ENCODE measurements at regions not wholly inside any gene's neighbourhood (a gene's known extent, or its start where the extent isn't known, plus 50 kb on each side); places are given as distances from the start of the nearest gene placed in this dataset.

- Mint-ChIP-seq H3K4me3 (no peak overlapping the region), H3K36me3 (ENCODE audit: low read depth) (no peaks in the 10 kb centered on the region), H3K9me3 (peaks cover 9% of the 10 kb centered on the region), H3K27me3 (ENCODE audit: low read depth, poor library complexity) (peaks cover 22% of the 10 kb centered on the region), H3K4me1 (peaks cover 24% of the 10 kb centered on the region), H3K27ac (no peak overlapping the region)
- TF ChIP-seq CTCF (IDR thresholded peaks at IDR 0.05) = no peak
- no peak for DNase-seq
Measured at GRCh38 chr19:29118389-29118788, 94.6 kb downstream of the UQCRFS1 start.

- H3K36me3 Mint-ChIP-seq (ENCODE audit: low read depth) = no peaks in the 10 kb centered on the region
- DNase-seq = no peak
- peaks cover 24% of the 10 kb centered on the region for H3K4me1 Mint-ChIP-seq
- H3K4me3 Mint-ChIP-seq = no peak overlapping the region
- peaks cover 5% of the 10 kb centered on the region for H3K9me3 Mint-ChIP-seq
- H3K27me3 Mint-ChIP-seq (ENCODE audit: low read depth, poor library complexity) = peaks cover 27% of the 10 kb centered on the region
- H3K27ac Mint-ChIP-seq = no peak overlapping the region
- no peak for TF ChIP-seq CTCF (IDR thresholded peaks at IDR 0.05)
Measured at GRCh38 chr19:29117926-29118325, 95.0 kb downstream of the UQCRFS1 start.

GRCh38 chr19:29115181-29115580 is 97.8 kb downstream of the UQCRFS1 start:
- DNase-seq = no peak
- peaks cover 24% of the 10 kb centered on the region for H3K4me1 Mint-ChIP-seq
- no peak overlapping the region for H3K27ac Mint-ChIP-seq
- H3K9me3 Mint-ChIP-seq = no peaks in the 10 kb centered on the region
- H3K36me3 Mint-ChIP-seq (ENCODE audit: low read depth) = no peaks in the 10 kb centered on the region
- peaks cover 43% of the 10 kb centered on the region for H3K27me3 Mint-ChIP-seq (ENCODE audit: low read depth, poor library complexity)
- TF ChIP-seq CTCF (IDR thresholded peaks at IDR 0.05) = no peak
- no peak overlapping the region for H3K4me3 Mint-ChIP-seq

GRCh38 chr19:29113838-29114237 is 99.1 kb downstream of the UQCRFS1 start:
- DNase-seq = no peak
- no peak for TF ChIP-seq CTCF (IDR thresholded peaks at IDR 0.05)
- H3K4me1 Mint-ChIP-seq = peaks cover 15% of the 10 kb centered on the region

GRCh38 chr19:29111576-29111975 is 101.4 kb downstream of the UQCRFS1 start:
- H3K4me1 Mint-ChIP-seq = peaks cover 6% of the 10 kb centered on the region

More at GRCh38 chr19:29113838-29114237, 99.1 kb downstream of the UQCRFS1 start:
- Mint-ChIP-seq H3K4me3 (no peak overlapping the region), H3K27me3 (ENCODE audit: low read depth, poor library complexity) (peaks cover 47% of the 10 kb centered on the region), H3K9me3 (no peaks in the 10 kb centered on the region), H3K36me3 (ENCODE audit: low read depth) (no peaks in the 10 kb centered on the region), H3K27ac (no peak overlapping the region)

More at GRCh38 chr19:29111576-29111975, 101.4 kb downstream of the UQCRFS1 start:
- Mint-ChIP-seq H3K4me3 (no peak overlapping the region), H3K36me3 (ENCODE audit: low read depth) (no peaks in the 10 kb centered on the region), H3K9me3 (no peaks in the 10 kb centered on the region), H3K27me3 (ENCODE audit: low read depth, poor library complexity) (peaks cover 39% of the 10 kb centered on the region), H3K27ac (no peak overlapping the region)
- TF ChIP-seq CTCF (IDR thresholded peaks at IDR 0.05) = no peak
- no peak for DNase-seq
